ENCODE measurements at regions not wholly inside any gene's neighbourhood (a gene's known extent, or its start where the extent isn't known, plus 50 kb on each side); places are given as distances from the start of the nearest gene placed in this dataset.

DNA sequence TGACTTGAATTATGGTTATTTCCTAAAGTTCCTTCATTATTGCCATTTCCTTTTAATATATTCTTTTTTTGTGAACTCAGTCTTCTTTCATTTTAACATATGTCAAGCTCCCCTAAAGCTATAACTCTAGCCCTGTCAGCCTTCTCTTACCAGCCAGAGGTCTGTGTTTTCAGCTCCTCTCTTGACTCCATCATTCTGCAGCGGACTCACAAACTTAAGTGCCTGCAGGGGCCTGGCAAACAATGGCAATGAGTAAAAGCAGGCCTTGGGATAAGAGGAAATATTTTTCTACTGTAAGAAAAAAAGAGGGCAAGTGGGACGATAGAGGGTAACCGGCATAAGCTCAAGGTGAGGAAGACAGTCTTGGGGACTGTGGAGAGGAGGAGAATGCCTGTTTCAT, 424.5 kb upstream of the RGS6 start:
- Histone ChIP-seq H3K4ac (ENCODE audit: low read depth, low read length) (no peak overlapping the region; the same call in 1 of the 2 replicates), H3K14ac (replicated peaks; ENCODE audit: low read depth, low read length) (no peak overlapping the region; the same call in 1 of the 2 replicates), H3K56ac (ENCODE audit: extremely low read depth, insufficient read depth, low read length) (no peak overlapping the region), H2BK15ac (ENCODE audit: low read depth, low read length) (no peak overlapping the region), H3K27me3 (ENCODE audit: control insufficient read depth, insufficient read depth, low read length) (no peaks in the 10 kb centered on the region), H3K9me3 (ENCODE audit: control insufficient read depth, insufficient read depth, low read length) (no peaks in the 10 kb centered on the region), H3K9ac (ENCODE audit: low read depth, low read length) (no peak overlapping the region), H3K4me2 (ENCODE audit: low read depth, low read length) (no peak overlapping the region), H4K5ac (ENCODE audit: low read depth, low read length) (no peak overlapping the region), H2AFZ (replicated peaks; ENCODE audit: low read length, poor library complexity) (no peak overlapping the region), H2BK5ac (ENCODE audit: low read depth, low read length, poor library complexity, severe bottlenecking) (no peak overlapping the region), H3K36me3 (ENCODE audit: control insufficient read depth, insufficient read depth, low read length) (no peaks in the 10 kb centered on the region), H3K4me1 (ENCODE audit: control insufficient read depth, insufficient read depth, low read length) (no peaks in the 10 kb centered on the region), H3K23ac (ENCODE audit: low read depth, low read length) (no peak overlapping the region), H4K20me1 (ENCODE audit: insufficient read depth, low read length) (no peaks in the 10 kb centered on the region), H2AK5ac (ENCODE audit: low read depth, low read length) (0 out of 2 replicates have a peak overlapping the region, but pooled peaks have one; percentile 4), H3K4me3 (ENCODE audit: insufficient read depth, low read depth, low read length) (no peak overlapping the region), H4K91ac (ENCODE audit: insufficient read depth, low read depth, low read length) (no peak overlapping the region), H3K79me1 (ENCODE audit: low read depth in 1 of 2, low read length in 2 of 2) (peaks cover 32 to 33% of the 10 kb centered on the region in 2 experiments), H3K27ac (ENCODE audit: insufficient read depth, low read length) (no peak overlapping the region), H3K9me1 (ENCODE audit: insufficient read depth, low read length) (no peaks in the 10 kb centered on the region), H2BK120ac (ENCODE audit: low read depth, low read length) (no peak overlapping the region), H4K8ac (ENCODE audit: low read depth in 2 of 2, low read length in 2 of 2) (no peak overlapping the region), H2AK9ac (replicated peaks; ENCODE audit: low read depth, low read length, poor library complexity) (no peak overlapping the region), H3K18ac (ENCODE audit: low read depth, low read length) (no peak overlapping the region), H2BK20ac (ENCODE audit: low read depth, low read length) (no peak overlapping the region)
- in situ Hi-C loops (cut with MboI; ENCODE audit: low sequenced_read_pairs), result no loop called here
- ChIA-PET CTCF (no interaction called here), POLR2A (ENCODE audit: unreplicated experiment) (no interaction called here)
- no peak for TF ChIP-seq MXI1 (IDR thresholded peaks at IDR 0.05; ENCODE audit: borderline replicate concordance, low read depth, low read length)
- TF ChIP-seq RAD21 (IDR thresholded peaks at IDR 0.05; ENCODE audit: low read length), result no peak
- TF ChIP-seq SMC3 (IDR thresholded peaks at IDR 0.05; ENCODE audit: low read depth, low read length), result no peak
- TF ChIP-seq NFE2L2 (IDR thresholded peaks at IDR 0.05; ENCODE audit: low read depth, low read length), result no peak
- TF ChIP-seq, protein P1, sequence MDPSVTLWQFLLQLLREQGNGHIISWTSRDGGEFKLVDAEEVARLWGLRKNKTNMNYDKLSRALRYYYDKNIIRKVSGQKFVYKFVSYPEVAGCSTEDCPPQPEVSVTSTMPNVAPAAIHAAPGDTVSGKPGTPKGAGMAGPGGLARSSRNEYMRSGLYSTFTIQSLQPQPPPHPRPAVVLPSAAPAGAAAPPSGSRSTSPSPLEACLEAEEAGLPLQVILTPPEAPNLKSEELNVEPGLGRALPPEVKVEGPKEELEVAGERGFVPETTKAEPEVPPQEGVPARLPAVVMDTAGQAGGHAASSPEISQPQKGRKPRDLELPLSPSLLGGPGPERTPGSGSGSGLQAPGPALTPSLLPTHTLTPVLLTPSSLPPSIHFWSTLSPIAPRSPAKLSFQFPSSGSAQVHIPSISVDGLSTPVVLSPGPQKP (IDR thresholded peaks at IDR 0.05; ENCODE audit: borderline replicate concordance, low read depth, low read length), result no peak
- no peak for TF ChIP-seq RCOR1 (IDR thresholded peaks at IDR 0.05; ENCODE audit: insufficient replicate concordance, low read length)
- TF ChIP-seq MAZ (IDR thresholded peaks at IDR 0.05; ENCODE audit: borderline replicate concordance, low read depth, low read length), result no peak
- no peak for TF ChIP-seq CEBPB (IDR thresholded peaks at IDR 0.05; ENCODE audit: low read depth, low read length)
- no peak for TF ChIP-seq POLR2A (IDR thresholded peaks at IDR 0.05; ENCODE audit: low read depth, low read length)
- TF ChIP-seq, protein P2, sequence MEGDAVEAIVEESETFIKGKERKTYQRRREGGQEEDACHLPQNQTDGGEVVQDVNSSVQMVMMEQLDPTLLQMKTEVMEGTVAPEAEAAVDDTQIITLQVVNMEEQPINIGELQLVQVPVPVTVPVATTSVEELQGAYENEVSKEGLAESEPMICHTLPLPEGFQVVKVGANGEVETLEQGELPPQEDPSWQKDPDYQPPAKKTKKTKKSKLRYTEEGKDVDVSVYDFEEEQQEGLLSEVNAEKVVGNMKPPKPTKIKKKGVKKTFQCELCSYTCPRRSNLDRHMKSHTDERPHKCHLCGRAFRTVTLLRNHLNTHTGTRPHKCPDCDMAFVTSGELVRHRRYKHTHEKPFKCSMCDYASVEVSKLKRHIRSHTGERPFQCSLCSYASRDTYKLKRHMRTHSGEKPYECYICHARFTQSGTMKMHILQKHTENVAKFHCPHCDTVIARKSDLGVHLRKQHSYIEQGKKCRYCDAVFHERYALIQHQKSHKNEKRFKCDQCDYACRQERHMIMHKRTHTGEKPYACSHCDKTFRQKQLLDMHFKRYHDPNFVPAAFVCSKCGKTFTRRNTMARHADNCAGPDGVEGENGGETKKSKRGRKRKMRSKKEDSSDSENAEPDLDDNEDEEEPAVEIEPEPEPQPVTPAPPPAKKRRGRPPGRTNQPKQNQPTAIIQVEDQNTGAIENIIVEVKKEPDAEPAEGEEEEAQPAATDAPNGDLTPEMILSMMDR (conservative IDR thresholded peaks at IDR 0.05; ENCODE audit: low read depth, low read length), result no peak
- no peak for TF ChIP-seq MAFK (IDR thresholded peaks at IDR 0.05; ENCODE audit: low read depth, low read length)
- no peak for TF ChIP-seq BHLHE40 (IDR thresholded peaks at IDR 0.05; ENCODE audit: low read depth, low read length)
- intact Hi-C loops (cut with micrococcal nuclease), result no loop called here
- no CpG with 5 or more reads among the region's 3 CpGs for WGBS, 2 experiments (ENCODE audit: extremely low coverage in 2 of 2, insufficient read length in 1 of 2)
- dilution Hi-C loops (cut with HindIII; ENCODE audit: low sequenced_read_pairs, unreplicated experiment), result no loop called here
- DNase-seq, result no peak
- no peak for ATAC-seq (ENCODE audit: low read depth)
- BruUV-seq (replicated peaks), result no TSS peak
